HCT116 (cell line): ENCODE measurements at regions not wholly inside any gene's neighbourhood (a gene's known extent, or its start where the extent isn't known, plus 50 kb on each side); places are given as distances from the start of the nearest gene placed in this dataset.

Experiments used
- ATAC-seq: fragments of 200-7000 bp; cut with Tn5 transposase; 2 replicates; pipeline ENCODE4 v1.9.1; 2020; ENCODE audit warnings: mild to moderate bottlenecking, moderate library complexity
- BruUV-seq: library from RNA; stranded (reverse); fragments of 400-500 nt; replicated peaks from 2 replicates; lab custom pipeline; 2021; lab: Mats Ljungman, UMichigan
- CTCF ChIA-PET: fragments of 300-600 bp; sonication (Branson Sonifier 250); formaldehyde crosslinking; loops from one replicate; lab custom pipeline; 2021; ENCODE audit warnings: antibody characterized with exemption; lab: Charles Lee
- POLR2A ChIA-PET: fragments of 300-600, 350-600 bp; sonication (Branson Sonifier 250); formaldehyde crosslinking; loops from one replicate; lab custom pipeline; 2021; ENCODE audit warnings: antibody characterized with exemption; lab: Charles Lee
- RAD21 ChIA-PET, 2 experiments: fragments of 300-600 bp; sonication (Branson Sonifier 250); formaldehyde crosslinking; loops; one replicate each; lab custom pipeline; 2023; ENCODE audit warnings: low total read pairs in 2 of 2; ENCODE audit not compliant: uncharacterized antibody in 2 of 2, unreplicated experiment in 2 of 2, low non-redundant PET in 1 of 2; lab: Charles Lee
- DNase-seq: peaks from one replicate; pipeline ENCODE4 v3.0.0-alpha.2; 2010; ENCODE audit warnings: low read depth, low spot score
- H2AFZ ChIP-seq: fragments of 200-600 bp; shearing (Covaris generic), sonication (generic); 2 replicates; pipeline ENCODE4 v1.6.1; 2017; ENCODE audit warnings: low read depth, mixed run types, mixed read lengths, antibody characterized with exemption, low read length; ENCODE audit not compliant: poor library complexity, severe bottlenecking
- H3K27ac ChIP-seq: 2 replicates; pipeline ENCODE4 v1.5.1; 2012; ENCODE audit warnings: low read depth, low read length
- H3K27me3 ChIP-seq: fragments of 200-600 bp; sonication (generic); 2 replicates; pipeline ENCODE4 v1.6.1; 2016; ENCODE audit warnings: mixed run types, low read length, mixed read lengths; ENCODE audit not compliant: insufficient read depth
- H3K36me3 ChIP-seq, 2 experiments: fragments of 200-500 bp in 1 of 2; fragments of 200-600 bp in 1 of 2; sonication (Bioruptor generic) in 1 of 2; sonication (generic) in 1 of 2; 2 replicates each; pipeline versions ENCODE4 v1.5.1 to v1.6.1; 2014 to 2016; ENCODE audit warnings: low read length in 2 of 2, inconsistent platforms in 1 of 2, mixed read lengths in 1 of 2, mixed run types in 1 of 2; ENCODE audit not compliant: insufficient read depth in 2 of 2, control insufficient read depth in 1 of 2
- H3K4me1 ChIP-seq, 2 experiments: fragments of 200-600 bp in 1 of 2; sonication (generic) in 1 of 2; 2 replicates each; pipeline versions ENCODE4 v1.5.1 to v1.6.1; 2012 to 2017; ENCODE audit warnings: low read length in 2 of 2, inconsistent platforms in 1 of 2, mild to moderate bottlenecking in 1 of 2, mixed read lengths in 1 of 2, mixed run types in 1 of 2, moderate library complexity in 1 of 2; ENCODE audit not compliant: insufficient read depth in 2 of 2, control insufficient read depth in 1 of 2
- H3K4me2 ChIP-seq: fragments of 200-600 bp; sonication (generic); 2 replicates; pipeline ENCODE4 v1.6.1; 2017; ENCODE audit warnings: mixed run types, low read length, mixed read lengths
- H3K4me3 ChIP-seq, 2 experiments: fragments of 200-600 bp in 1 of 2; sonication (generic) in 1 of 2; replicated peaks in 1 of 2; 2 replicates each; pipeline ENCODE4 v1.5.1; 2011 to 2016; ENCODE audit warnings: low read length in 2 of 2, control low read depth in 1 of 2, low read depth in 1 of 2, mild to moderate bottlenecking in 1 of 2, mixed read lengths in 1 of 2, mixed run types in 1 of 2
- H3K79me2 ChIP-seq: fragments of 200-600 bp; sonication (generic); 2 replicates; pipeline ENCODE4 v1.6.1; 2017; ENCODE audit warnings: mild to moderate bottlenecking, mixed run types, low read length, moderate library complexity, mixed read lengths; ENCODE audit not compliant: insufficient read depth
- H3K9ac ChIP-seq: fragments of 200-600 bp; sonication (generic); 2 replicates; pipeline ENCODE4 v1.6.1; 2016; ENCODE audit warnings: low read length, mixed read lengths
- H3K9me2 ChIP-seq: fragments of 200-600 bp; sonication (generic), shearing (Covaris generic); 2 replicates; pipeline ENCODE4 v1.6.1; 2017; ENCODE audit warnings: mixed run types, mild to moderate bottlenecking, moderate library complexity; ENCODE audit not compliant: insufficient read depth
- H3K9me3 ChIP-seq, 2 experiments: fragments of 200-500 bp in 1 of 2; fragments of 200-600 bp in 1 of 2; sonication (Bioruptor generic) in 1 of 2; sonication (generic) in 1 of 2; 2 replicates each; pipeline ENCODE4 v1.6.1; 2014 to 2017; ENCODE audit warnings: low read length in 2 of 2, mixed read lengths in 2 of 2, inconsistent platforms in 1 of 2, low read depth in 1 of 2, mild to moderate bottlenecking in 1 of 2, mixed run types in 1 of 2, moderate library complexity in 1 of 2; ENCODE audit not compliant: control insufficient read depth in 1 of 2, insufficient read depth in 1 of 2
- H4K20me1 ChIP-seq: fragments of 200-600 bp; sonication (generic), shearing (Covaris generic); 2 replicates; pipeline ENCODE4 v1.6.1; 2017; ENCODE audit warnings: mixed run types, mild to moderate bottlenecking, moderate library complexity; ENCODE audit not compliant: insufficient read depth
- ATF3 ChIP-seq: IDR thresholded peaks from 2 replicates; pipeline ENCODE4 v1.6.1; 2012
- CBX3 ChIP-seq: IDR thresholded peaks from 2 replicates; pipeline ENCODE4 v1.6.1; 2012; ENCODE audit warnings: low read depth
- CTCF ChIP-seq, 3 experiments: fragments of 200-600 bp in 1 of 3; sonication (generic) in 1 of 3; IDR thresholded peaks in 2 of 3; conservative IDR thresholded peaks in 1 of 3; 2 replicates each; pipeline ENCODE4 v1.5.1; 2012 to 2017; ENCODE audit warnings: low read depth in 2 of 3, low read length in 2 of 3, antibody characterized with exemption in 1 of 3, borderline replicate concordance in 1 of 3, control low read depth in 1 of 3, mild to moderate bottlenecking in 1 of 3, mixed read lengths in 1 of 3, mixed run types in 1 of 3, moderate library complexity in 1 of 3; ENCODE audit not compliant: insufficient read depth in 1 of 3
- EZH2 ChIP-seq: fragments of 200-600 bp; sonication (generic); IDR thresholded peaks from 2 replicates; pipeline ENCODE4 v1.6.1; 2017; ENCODE audit warnings: antibody characterized with exemption, mixed run types
- FOSL1 ChIP-seq: IDR thresholded peaks from 2 replicates; pipeline ENCODE4 v1.6.1; 2012; ENCODE audit warnings: low read depth
- MAX ChIP-seq: IDR thresholded peaks from 2 replicates; pipeline ENCODE4 v1.6.1; 2012
- POLR2A ChIP-seq: IDR thresholded peaks from 2 replicates; pipeline ENCODE4 v1.7.0; 2011; ENCODE audit warnings: borderline replicate concordance; ENCODE audit not compliant: insufficient read depth, insufficient read length; ENCODE audit errors: extremely low read depth
- POLR2AphosphoS5 ChIP-seq: IDR thresholded peaks from 2 replicates; pipeline ENCODE4 v1.6.1; 2011; ENCODE audit warnings: mild to moderate bottlenecking, low read depth, low read length, moderate library complexity
- REST ChIP-seq: IDR thresholded peaks from 2 replicates; pipeline ENCODE4 v1.6.1; 2012; ENCODE audit warnings: low read depth
- SIN3A ChIP-seq: IDR thresholded peaks from 2 replicates; pipeline ENCODE4 v1.6.1; 2012; ENCODE audit warnings: low read depth
- SRF ChIP-seq: IDR thresholded peaks from 2 replicates; pipeline ENCODE4 v1.6.1; 2012; ENCODE audit warnings: low read depth
- TCF7L2 ChIP-seq: IDR thresholded peaks from 2 replicates; pipeline ENCODE4 v1.7.0; 2011; ENCODE audit warnings: borderline replicate concordance, inconsistent platforms; ENCODE audit not compliant: insufficient read depth, insufficient read length; ENCODE audit errors: extremely low read depth
- YY1 ChIP-seq: IDR thresholded peaks from 2 replicates; pipeline ENCODE4 v1.6.1; 2011; ENCODE audit warnings: low read length, low read depth, moderate library complexity, mild to moderate bottlenecking; ENCODE audit not compliant: insufficient replicate concordance; ENCODE audit errors: extremely low read depth
- ZNF274 ChIP-seq: fragments of 200-500 bp; sonication (Bioruptor generic); IDR thresholded peaks from 2 replicates; pipeline ENCODE4 v1.6.1; 2014; ENCODE audit warnings: mild to moderate bottlenecking, low read depth, low read length, inconsistent platforms
- intact Hi-C: fragments of 100-400 bp; cut with micrococcal nuclease; formaldehyde crosslinking; loops from 2 replicates; pipeline ENCODE4 v1.10.0; 2022

- ATAC-seq, result no peak
- intact Hi-C loops, result no loop called here
- Histone ChIP-seq H3K9me2 (peaks cover 4% of the 10 kb centered on the region; the same call in 1 of the 2 replicates), H3K9me3 (no peaks in the 10 kb centered on the region), H3K4me3 (no peak overlapping the region), H4K20me1 (no peaks in the 10 kb centered on the region), H3K4me1 (no peaks in the 10 kb centered on the region), H3K27me3 (no peaks in the 10 kb centered on the region), H3K4me2 (no peak overlapping the region), H3K79me2 (no peaks in the 10 kb centered on the region), H3K27ac (no peak overlapping the region), H2AFZ (no peak overlapping the region), H3K36me3 (no peaks in the 10 kb centered on the region), H3K9ac (no peak overlapping the region)
- POLR2A ChIA-PET, result no interaction called here
- CTCF ChIA-PET, result no interaction called here
- RAD21 ChIA-PET, result no interaction called here
- no peak for DNase-seq
- TF ChIP-seq CBX3 (no peak), EZH2 (no peak), POLR2A (no peak)
- no TSS peak for BruUV-seq
These were observed 185.3 kb downstream of the IBTK start for GRCh38 chr6:82062219-82062618.

GRCh38 chr6:82057846-82058554 is 189.5 kb downstream of the IBTK start:
- Histone ChIP-seq H3K79me2 (no peaks in the 10 kb centered on the region), H3K4me1 (no peaks in the 10 kb centered on the region), H3K9me2 (no peaks in the 10 kb centered on the region), H3K27ac (no peak overlapping the region), H3K4me3 (no peak overlapping the region), H3K27me3 (no peaks in the 10 kb centered on the region), H2AFZ (no peak overlapping the region)
- BruUV-seq, result no TSS peak
- ChIA-PET CTCF (interaction anchor here (1.0 kb wide), 1 partner anchor 17 kb away, joined by 4 read pairs; no protein-coding TSS in a partner anchor), RAD21 (no interaction called here)
- TF ChIP-seq FOSL1 (no peak), CTCF (IDR thresholded peaks at IDR 0.05 in 2 of 3, conservative IDR thresholded peaks at IDR 0.05 in 1 of 3; ENCODE audit: borderline replicate concordance in 1 of 3, insufficient read depth in 1 of 3, low read depth in 2 of 3, low read length in 2 of 3) (no peak), ZNF274 (no peak), SIN3A (no peak), EZH2 (no peak), TCF7L2 (no peak), POLR2AphosphoS5 (no peak), REST (no peak), MAX (no peak), ATF3 (no peak), CBX3 (no peak), YY1 (no peak), POLR2A (no peak), SRF (no peak)
- TF ChIP-seq, all 23 proteins: peak for 0
- no peaks in the 10 kb centered on the region for H4K20me1 ChIP-seq
- ATAC-seq, result no peak
- H3K9me3 ChIP-seq, result no peaks in the 10 kb centered on the region
- POLR2A ChIA-PET, result no interaction called here
- no peak for DNase-seq
- intact Hi-C loops, result no loop called here
- H3K36me3 ChIP-seq, result no peaks in the 10 kb centered on the region
- H3K9ac ChIP-seq, result no peak overlapping the region
- no peak overlapping the region for H3K4me2 ChIP-seq
